ENCODE measurements at regions not wholly inside any gene's neighbourhood (a gene's known extent, or its start where the extent isn't known, plus 50 kb on each side); places are given as distances from the start of the nearest gene placed in this dataset.

DNA sequence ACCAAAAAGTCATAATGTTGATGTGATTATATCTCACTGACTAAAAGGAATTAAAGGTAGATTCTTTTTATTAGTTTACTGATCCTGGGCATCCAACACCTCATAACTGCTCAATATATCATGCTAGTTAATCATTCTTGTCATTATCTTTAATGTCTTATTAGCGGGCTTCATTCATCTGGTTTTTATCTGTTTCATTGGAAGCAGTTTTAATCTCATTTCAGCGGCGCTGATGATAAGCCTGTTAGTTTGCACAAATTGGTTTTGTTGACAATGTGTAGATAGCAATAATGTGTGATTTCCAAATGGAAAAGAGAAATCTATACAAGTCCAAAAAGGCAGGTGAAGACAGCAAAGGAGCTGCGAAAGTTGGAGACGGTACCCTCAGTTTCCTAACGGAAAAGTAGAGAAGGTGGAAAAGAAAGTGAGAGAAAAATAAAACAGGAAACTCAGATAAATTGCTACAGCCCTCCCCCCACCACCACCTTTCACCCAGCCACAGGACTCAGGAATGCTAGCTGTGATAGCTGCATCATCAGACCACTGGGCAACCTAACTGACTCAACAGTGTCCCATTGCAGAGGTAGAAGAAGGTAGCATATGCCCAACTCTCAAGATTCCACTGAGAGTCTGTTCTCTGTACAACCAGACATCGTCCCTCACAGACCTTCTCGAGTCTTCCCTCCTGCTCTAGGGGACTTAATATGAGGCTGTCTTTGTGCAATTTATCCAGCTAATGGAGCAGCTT, 241.7 kb upstream of the CAMK1G start:
- DNase-seq (ENCODE audit: low spot score) = no peak
- TF ChIP-seq, protein P1, sequence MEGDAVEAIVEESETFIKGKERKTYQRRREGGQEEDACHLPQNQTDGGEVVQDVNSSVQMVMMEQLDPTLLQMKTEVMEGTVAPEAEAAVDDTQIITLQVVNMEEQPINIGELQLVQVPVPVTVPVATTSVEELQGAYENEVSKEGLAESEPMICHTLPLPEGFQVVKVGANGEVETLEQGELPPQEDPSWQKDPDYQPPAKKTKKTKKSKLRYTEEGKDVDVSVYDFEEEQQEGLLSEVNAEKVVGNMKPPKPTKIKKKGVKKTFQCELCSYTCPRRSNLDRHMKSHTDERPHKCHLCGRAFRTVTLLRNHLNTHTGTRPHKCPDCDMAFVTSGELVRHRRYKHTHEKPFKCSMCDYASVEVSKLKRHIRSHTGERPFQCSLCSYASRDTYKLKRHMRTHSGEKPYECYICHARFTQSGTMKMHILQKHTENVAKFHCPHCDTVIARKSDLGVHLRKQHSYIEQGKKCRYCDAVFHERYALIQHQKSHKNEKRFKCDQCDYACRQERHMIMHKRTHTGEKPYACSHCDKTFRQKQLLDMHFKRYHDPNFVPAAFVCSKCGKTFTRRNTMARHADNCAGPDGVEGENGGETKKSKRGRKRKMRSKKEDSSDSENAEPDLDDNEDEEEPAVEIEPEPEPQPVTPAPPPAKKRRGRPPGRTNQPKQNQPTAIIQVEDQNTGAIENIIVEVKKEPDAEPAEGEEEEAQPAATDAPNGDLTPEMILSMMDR (IDR thresholded peaks at IDR 0.05) = no peak
- ATAC-seq (ENCODE audit: low FRiP score) = no peak

DNA sequence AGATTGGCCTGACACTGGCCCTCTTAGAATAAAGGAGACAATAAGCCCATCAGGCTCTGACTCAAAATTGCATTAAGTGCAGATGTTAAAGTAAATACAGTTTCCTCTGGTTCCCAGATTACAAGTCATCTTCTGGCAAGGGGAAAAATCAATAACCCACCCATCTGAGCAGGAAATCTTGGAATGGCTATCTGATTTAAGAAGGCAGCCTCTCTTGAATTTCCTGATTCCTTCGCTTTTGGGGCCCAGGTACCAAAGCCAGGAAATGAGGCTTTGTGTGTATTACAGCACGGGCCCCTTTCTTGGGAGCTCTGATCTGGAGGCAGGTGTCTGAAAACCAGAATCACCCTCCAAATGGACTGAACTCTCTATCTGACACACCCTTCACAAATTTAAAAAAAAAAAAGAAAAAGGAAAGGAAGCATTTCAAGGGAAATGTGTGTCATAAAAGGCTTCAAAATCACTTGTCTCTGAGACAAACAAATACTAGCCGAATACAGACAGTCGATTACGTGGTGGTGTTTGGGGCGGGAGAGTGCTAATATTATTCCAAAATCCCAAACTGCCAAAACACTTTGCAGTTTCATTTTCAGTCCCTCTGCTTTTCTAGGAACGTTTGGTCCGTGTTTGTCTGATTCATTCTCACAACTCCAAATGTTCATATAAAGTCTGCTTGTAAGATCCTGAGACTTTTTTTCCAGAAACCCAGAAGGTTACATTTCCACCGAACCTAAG, 240.9 kb upstream of the CAMK1G start:
- DNase-seq (ENCODE audit: low spot score) = no peak
- TF ChIP-seq, protein P1 (IDR thresholded peaks at IDR 0.05) = no peak
- no peak for ATAC-seq (ENCODE audit: low FRiP score)

DNA sequence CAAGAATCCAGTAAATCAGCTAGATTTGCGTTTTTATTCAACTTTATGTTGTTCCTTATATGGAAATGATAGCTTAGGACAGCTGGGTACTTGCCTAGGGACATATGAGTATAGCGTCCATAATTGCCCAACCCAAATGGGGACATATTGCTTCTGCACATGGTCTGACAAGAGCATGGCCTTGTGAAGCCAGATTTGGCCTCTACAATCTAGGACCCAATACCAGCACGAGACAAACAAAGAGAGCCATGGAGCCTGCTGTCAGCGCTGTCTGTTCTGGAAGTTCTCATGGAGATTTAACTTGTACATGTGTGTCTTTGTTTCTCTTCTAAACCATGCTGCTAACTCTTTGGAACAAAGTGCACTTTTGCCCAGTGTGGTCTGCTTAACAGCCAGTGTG, 240.0 kb upstream of the CAMK1G start:
- ATAC-seq (ENCODE audit: low FRiP score) (no peak), DNase-seq (ENCODE audit: low spot score) (no peak)
- TF ChIP-seq, protein P1 (IDR thresholded peaks at IDR 0.05) = no peak

DNA sequence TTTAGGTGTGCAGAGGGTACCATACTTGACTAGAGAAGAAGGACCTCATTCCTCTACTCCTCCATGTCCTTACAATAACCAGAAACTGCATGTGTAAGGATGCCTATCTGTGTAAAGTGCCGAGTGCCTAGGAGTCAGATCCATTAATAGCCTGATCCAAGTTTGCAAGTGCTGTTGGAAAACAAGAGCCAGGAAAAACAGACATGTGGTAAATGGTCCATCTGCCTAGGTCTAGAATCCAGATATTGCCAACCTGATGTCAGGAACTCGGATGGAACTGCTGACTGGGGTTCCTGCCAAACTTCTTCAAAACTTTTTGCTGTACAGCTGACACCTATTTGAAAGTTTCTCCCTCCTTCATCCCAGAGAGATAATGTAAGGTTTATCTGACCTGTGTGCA, 239.4 kb upstream of the CAMK1G start:
- TF ChIP-seq, protein P1 (IDR thresholded peaks at IDR 0.05) = no peak
- no peak for ATAC-seq (ENCODE audit: low FRiP score)

DNA sequence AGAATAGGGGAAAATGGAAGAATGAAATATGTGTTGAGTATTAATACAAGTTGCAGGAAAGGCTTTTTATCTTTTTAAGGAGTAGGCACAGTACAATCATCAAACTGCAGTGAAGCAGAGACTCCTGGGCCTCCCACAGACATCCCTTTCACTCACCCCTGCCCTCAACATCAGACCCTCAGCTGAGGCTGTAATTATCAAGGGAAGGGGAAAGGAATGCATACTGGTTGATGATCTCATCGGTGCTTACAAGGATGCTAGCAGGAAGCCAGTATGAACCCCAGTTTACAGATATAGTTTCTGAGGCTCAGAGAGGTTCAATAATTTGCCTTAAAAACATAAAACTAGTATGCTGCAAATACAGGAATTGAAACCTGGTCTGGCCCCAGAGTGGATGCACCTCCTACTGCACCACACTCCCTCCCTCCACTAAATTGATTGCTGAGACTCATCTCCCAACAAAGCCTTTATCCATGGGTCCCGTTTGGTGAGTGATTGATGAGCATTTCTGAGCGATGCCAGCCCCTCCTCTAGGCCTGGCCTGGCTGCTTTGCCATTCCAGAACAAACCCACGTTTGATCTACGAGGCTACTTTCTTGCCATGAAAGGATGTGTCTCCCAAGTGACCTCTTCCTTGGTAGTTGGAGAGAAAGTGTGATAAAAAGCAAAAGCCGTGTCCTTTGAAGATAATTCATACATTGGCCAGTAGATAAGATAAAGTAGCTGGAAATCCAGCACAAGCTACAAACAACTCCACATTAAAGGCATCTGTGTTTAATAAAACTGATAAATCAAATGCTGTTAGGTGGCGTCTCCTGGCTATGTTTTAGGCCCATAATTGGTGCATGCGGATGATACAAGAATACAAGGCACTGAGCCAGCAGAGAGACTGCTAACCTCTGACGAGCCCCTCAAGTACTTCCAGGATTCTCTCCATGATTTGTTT, 233.9 kb upstream of the CAMK1G start:
- ATAC-seq (ENCODE audit: low FRiP score) (peak; percentile 31), DNase-seq (ENCODE audit: low spot score) (no peak)
- TF ChIP-seq, protein P1 (IDR thresholded peaks at IDR 0.05) = no peak

More for the DNA sequence above, 239.4 kb upstream of the CAMK1G start:
- no peak for DNase-seq (ENCODE audit: low spot score)

DNA sequence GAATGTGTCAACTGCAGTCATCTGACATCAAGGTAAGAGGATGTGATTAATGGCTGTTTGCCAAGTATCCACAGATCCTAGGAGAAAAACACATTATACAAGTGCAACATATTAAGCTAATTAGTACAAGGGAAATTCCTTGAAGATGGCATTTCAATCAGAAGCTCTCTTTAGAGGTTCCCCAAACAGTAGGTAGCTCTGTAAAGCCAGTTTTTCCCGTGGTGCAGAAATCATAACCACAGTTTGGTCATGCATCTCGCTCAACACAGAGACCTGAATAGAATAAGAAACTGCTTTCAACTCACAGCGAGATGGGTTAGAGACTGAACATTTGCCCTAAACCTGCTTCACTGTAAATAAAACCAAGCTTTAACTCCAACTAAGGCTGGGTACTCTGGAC, 230.5 kb upstream of the CAMK1G start:
- TF ChIP-seq, protein P1 (IDR thresholded peaks at IDR 0.05) = no peak
- DNase-seq (ENCODE audit: low spot score) (no peak), ATAC-seq (ENCODE audit: low FRiP score) (no peak)
